ENCODE measurements at regions not wholly inside any gene's neighbourhood (a gene's known extent, or its start where the extent isn't known, plus 50 kb on each side); places are given as distances from the start of the nearest gene placed in this dataset.

DNA sequence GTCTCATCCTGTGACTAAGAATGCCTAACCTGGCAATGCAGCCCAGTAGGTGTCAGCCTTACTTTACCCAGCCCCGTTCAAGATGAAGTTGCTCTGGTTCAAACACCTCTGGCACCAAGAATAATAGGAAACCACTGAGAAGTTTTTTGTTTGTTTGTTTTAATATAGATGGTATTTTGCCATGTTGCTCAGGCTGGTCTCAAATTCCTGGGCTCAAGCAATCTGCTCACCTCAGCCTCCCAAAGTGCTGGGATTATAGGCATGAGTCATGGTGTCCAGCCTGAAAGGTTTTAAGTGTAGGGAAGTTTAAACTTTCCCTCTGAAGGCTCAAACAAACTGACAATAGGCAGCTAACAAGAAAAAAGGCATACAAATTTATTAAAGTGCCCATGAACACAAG, 51.2 kb upstream of the ABCC4 start:
- Histone ChIP-seq H3K9ac (ENCODE audit: low read length) (no peak overlapping the region), H3K4me1 (ENCODE audit: control insufficient read depth, insufficient read depth, low read length) (peaks cover 6% of the 10 kb centered on the region), H3K4me3 (ENCODE audit: low read length) (no peak overlapping the region), H3K36me3 (ENCODE audit: control insufficient read depth, insufficient read depth, low read length) (no peaks in the 10 kb centered on the region), H3K27me3 (ENCODE audit: control insufficient read depth, insufficient read depth, low read length) (no peaks in the 10 kb centered on the region), H3K9me3 (ENCODE audit: control insufficient read depth, low read length) (no peaks in the 10 kb centered on the region)

DNA sequence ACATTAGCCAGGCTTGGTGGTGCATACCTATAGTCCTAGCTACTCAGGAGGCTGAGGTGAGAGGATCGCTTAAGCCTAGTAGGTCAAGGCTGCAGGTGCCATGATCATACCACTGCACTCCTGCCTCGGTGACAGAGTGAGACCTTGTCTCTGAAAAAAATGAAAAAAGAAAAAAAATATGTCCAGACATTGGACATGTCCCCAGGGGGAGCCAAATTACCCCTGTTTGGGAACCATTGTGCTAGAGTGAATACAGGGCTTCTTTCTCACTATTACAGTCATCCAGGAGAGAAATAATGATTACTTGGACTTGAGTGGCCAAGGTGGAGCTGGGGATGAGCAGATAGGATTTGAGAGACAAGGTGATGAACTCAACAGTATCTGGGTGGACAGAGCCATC, 52.9 kb upstream of the ABCC4 start:
- no peaks in the 10 kb centered on the region for H3K9me3 ChIP-seq (ENCODE audit: control insufficient read depth, low read length)
- peaks cover 6% of the 10 kb centered on the region for H3K4me1 ChIP-seq (ENCODE audit: control insufficient read depth, insufficient read depth, low read length)
- no peak overlapping the region for H3K9ac ChIP-seq (ENCODE audit: low read length)
- no peak overlapping the region for H3K4me3 ChIP-seq (ENCODE audit: low read length)
- H3K27me3 ChIP-seq (ENCODE audit: control insufficient read depth, insufficient read depth, low read length) = no peaks in the 10 kb centered on the region
- H3K36me3 ChIP-seq (ENCODE audit: control insufficient read depth, insufficient read depth, low read length) = no peaks in the 10 kb centered on the region

DNA sequence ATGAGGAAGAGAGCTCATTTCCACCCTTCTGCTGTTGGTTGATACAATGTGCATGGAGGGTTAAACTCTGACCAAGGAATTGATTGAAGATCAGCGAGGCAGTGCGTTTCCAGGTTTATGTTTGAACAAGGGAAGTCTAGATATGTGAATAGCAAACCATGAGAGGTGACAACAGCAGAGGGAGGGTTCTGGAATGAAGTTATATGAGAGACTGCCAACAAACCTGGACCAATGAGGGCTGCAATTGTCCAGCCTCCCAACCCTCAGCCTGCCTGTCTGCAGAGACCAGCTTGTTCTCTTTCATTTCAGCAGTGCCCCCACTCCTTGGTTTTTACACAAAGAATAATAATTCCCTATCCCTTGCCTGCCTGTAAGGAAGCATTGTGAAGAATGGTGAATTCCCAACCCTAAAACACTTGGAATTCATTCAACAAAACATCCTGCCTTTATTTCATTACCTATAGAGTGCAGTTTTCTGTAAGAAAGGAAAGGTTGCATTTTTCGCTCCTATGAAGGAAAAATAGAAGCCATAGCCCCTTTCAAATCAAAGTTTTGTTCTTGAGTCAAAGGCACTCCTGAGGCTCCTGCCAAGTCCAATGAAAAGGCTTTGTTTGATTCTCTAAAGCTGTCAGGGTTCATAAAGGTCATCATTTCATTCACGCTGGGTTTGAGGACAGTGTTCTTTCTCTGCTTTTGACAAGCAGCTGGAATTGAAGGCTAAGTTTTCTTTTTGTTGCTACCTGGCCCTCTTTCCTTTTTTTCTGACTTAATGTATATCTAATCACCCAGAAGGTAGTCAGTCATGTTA, 53.6 kb upstream of the ABCC4 start:
- no peaks in the 10 kb centered on the region for H3K27me3 ChIP-seq (ENCODE audit: control insufficient read depth, insufficient read depth, low read length)
- H3K4me1 ChIP-seq (ENCODE audit: control insufficient read depth, insufficient read depth, low read length) = peaks cover 6% of the 10 kb centered on the region
- H3K9me3 ChIP-seq (ENCODE audit: control insufficient read depth, low read length) = no peaks in the 10 kb centered on the region
- H3K36me3 ChIP-seq (ENCODE audit: control insufficient read depth, insufficient read depth, low read length) = no peaks in the 10 kb centered on the region
- no peak overlapping the region for H3K9ac ChIP-seq (ENCODE audit: low read length)
- H3K4me3 ChIP-seq (ENCODE audit: low read length) = no peak overlapping the region

DNA sequence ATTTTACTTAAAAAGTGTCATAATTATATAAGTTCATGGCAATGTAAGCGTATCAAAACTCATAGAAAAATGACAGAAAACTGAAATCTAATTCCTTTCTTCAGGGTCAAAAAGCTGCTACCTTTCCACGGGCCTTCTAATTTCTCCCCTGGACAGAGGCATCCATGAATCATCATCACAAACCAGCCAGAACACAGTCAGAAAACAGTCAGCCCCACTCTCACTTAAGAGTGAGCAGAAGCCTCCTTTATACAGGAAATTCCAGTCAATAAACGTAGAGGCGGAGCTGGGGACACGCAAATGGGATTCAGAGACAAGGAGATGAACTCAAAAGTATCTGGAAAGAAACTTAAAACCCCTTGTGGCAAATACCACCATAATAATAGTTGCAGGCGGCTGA, 54.2 kb upstream of the ABCC4 start:
- Histone ChIP-seq H3K4me3 (ENCODE audit: low read length) (no peak overlapping the region), H3K9ac (ENCODE audit: low read length) (no peak overlapping the region), H3K4me1 (ENCODE audit: control insufficient read depth, insufficient read depth, low read length) (peaks cover 6% of the 10 kb centered on the region), H3K36me3 (ENCODE audit: control insufficient read depth, insufficient read depth, low read length) (no peaks in the 10 kb centered on the region), H3K9me3 (ENCODE audit: control insufficient read depth, low read length) (no peaks in the 10 kb centered on the region), H3K27me3 (ENCODE audit: control insufficient read depth, insufficient read depth, low read length) (no peaks in the 10 kb centered on the region)

DNA sequence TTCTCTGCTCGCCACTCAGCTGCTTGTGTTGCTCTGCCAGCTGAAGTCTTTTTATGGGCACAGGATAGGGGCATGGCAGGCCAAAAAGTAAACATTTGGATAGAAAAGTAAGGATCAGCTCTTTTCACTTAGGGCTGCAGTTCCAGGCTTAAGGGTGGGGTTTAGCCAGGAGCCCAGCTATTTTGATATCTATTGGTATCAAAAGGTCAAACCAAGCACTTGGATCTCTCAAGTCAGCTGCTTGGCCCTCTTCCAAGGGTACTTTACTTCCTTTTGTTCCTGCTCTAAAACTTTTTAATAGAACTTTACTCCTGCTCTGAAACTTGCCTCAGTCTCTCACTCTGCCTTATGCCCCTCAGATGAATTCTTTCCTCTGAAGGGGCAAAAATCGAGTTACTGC, 55.7 kb upstream of the ABCC4 start:
- no peaks in the 10 kb centered on the region for H3K27me3 ChIP-seq (ENCODE audit: control insufficient read depth, insufficient read depth, low read length)
- H3K9me3 ChIP-seq (ENCODE audit: control insufficient read depth, low read length) = no peaks in the 10 kb centered on the region
- no peak overlapping the region for H3K9ac ChIP-seq (ENCODE audit: low read length)
- no peaks in the 10 kb centered on the region for H3K36me3 ChIP-seq (ENCODE audit: control insufficient read depth, insufficient read depth, low read length)
- H3K4me3 ChIP-seq (ENCODE audit: low read length) = no peak overlapping the region
- H3K4me1 ChIP-seq (ENCODE audit: control insufficient read depth, insufficient read depth, low read length) = peaks cover 6% of the 10 kb centered on the region

DNA sequence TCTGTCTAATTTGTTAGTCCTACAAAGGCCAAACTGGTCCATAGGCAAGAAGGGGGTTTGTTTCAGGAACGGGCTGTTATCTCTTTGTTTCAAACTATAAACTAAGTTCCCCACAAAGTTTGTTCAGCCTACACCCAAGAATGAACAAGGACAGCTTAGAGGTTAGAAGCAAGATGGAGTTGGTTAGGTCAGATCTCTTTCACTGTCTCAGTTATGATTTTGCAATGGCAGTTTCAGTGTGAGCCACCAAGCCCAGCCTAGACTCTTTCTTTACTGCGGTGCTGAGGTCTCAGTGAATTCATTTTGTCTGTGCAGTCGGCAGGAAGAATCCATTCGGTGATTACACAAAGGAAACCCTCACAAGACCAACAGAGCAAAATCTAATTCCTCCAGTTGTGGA, 56.6 kb upstream of the ABCC4 start:
- Histone ChIP-seq H3K36me3 (ENCODE audit: control insufficient read depth, insufficient read depth, low read length) (no peaks in the 10 kb centered on the region), H3K27me3 (ENCODE audit: control insufficient read depth, insufficient read depth, low read length) (no peaks in the 10 kb centered on the region), H3K4me1 (ENCODE audit: control insufficient read depth, insufficient read depth, low read length) (peaks cover 6% of the 10 kb centered on the region), H3K9me3 (ENCODE audit: control insufficient read depth, low read length) (no peaks in the 10 kb centered on the region), H3K9ac (ENCODE audit: low read length) (no peak overlapping the region), H3K4me3 (ENCODE audit: low read length) (no peak overlapping the region)

DNA sequence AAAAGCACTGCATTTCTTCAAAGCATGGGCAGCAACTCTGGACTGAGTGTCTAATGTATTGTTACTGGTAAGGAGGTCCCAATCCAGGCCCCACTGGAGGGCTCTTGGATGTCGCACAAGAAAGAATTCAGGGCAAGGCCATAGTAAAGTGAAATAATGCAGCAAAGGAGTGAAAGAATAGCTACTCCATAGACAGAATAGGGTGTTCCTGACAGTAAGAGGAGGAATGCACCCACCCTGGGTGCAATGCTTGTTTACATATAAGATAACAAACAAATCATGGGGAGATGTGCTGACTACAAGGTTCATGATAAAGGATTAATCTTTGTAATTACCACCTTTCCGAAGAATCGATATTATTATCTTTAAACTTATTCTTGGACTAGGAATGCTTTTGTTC, 58.8 kb upstream of the ABCC4 start:
- Histone ChIP-seq H3K9ac (ENCODE audit: low read length) (no peak overlapping the region), H3K9me3 (ENCODE audit: control insufficient read depth, low read length) (no peaks in the 10 kb centered on the region), H3K36me3 (ENCODE audit: control insufficient read depth, insufficient read depth, low read length) (no peaks in the 10 kb centered on the region), H3K4me3 (ENCODE audit: low read length) (no peak overlapping the region), H3K27me3 (ENCODE audit: control insufficient read depth, insufficient read depth, low read length) (no peaks in the 10 kb centered on the region), H3K4me1 (ENCODE audit: control insufficient read depth, insufficient read depth, low read length) (peaks cover 6% of the 10 kb centered on the region)

DNA sequence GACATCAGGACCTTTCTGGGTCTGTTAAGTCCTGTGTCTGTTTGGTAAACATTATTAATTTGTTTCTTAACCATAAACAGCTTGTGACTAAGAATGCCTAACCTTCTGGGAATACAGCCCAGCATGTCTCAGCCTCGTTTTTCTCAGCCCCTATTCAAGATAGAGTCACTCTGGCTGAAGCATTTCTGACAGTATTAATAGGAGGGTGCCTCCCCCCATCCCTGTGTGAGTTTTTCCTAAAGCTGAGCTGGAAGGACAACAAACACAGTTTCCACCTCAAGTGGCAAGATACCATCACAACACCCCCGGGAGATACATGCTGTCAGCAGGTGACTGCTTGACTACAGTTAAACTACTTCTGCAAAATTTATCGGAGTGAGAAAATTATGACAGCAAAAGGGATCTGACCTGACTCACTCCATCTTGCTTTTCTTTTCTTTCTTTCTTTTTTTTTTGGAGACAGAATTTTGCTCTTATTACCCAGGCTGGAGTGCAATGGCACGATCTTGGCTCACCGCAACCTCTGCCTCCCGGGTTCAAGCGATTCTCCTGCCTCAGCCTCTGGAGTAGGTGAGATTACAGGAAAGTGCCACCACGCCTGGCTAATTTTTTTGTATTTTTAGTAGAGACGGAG, 59.3 kb upstream of the ABCC4 start:
- Histone ChIP-seq H3K9me3 (ENCODE audit: control insufficient read depth, low read length) (no peaks in the 10 kb centered on the region), H3K4me1 (ENCODE audit: control insufficient read depth, insufficient read depth, low read length) (peaks cover 2% of the 10 kb centered on the region)

DNA sequence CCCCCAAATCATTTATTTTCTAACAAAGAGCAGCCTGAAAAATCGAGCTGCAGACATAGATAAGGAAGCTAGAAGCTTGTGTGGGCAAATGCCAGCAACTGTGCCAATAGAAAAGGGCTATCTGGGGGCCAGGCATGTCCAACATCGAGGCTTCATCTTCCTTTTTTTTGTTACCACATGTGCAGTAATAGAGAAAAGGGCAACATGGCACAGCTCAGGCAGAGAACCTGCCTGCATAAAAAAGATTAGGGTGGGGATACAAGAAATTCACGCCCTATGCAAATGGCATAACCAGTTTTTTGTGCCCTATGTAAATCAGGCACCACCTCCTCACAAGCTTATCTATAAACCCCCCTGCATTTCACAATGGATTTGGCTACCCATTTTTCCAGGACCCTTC, 60.4 kb upstream of the ABCC4 start:
- H3K27me3 ChIP-seq (ENCODE audit: control insufficient read depth, insufficient read depth, low read length) = no peaks in the 10 kb centered on the region
- H3K9ac ChIP-seq (ENCODE audit: low read length) = no peak overlapping the region
- H3K4me1 ChIP-seq (ENCODE audit: control insufficient read depth, insufficient read depth, low read length) = no peaks in the 10 kb centered on the region
- H3K36me3 ChIP-seq (ENCODE audit: control insufficient read depth, insufficient read depth, low read length) = no peaks in the 10 kb centered on the region
- H3K4me3 ChIP-seq (ENCODE audit: low read length) = no peak overlapping the region
- no peaks in the 10 kb centered on the region for H3K9me3 ChIP-seq (ENCODE audit: control insufficient read depth, low read length)

More for the DNA sequence above, 59.3 kb upstream of the ABCC4 start:
- no peaks in the 10 kb centered on the region for H3K27me3 ChIP-seq (ENCODE audit: control insufficient read depth, insufficient read depth, low read length)
- H3K4me3 ChIP-seq (ENCODE audit: low read length) = no peak overlapping the region
- no peaks in the 10 kb centered on the region for H3K36me3 ChIP-seq (ENCODE audit: control insufficient read depth, insufficient read depth, low read length)
- H3K9ac ChIP-seq (ENCODE audit: low read length) = no peak overlapping the region

DNA sequence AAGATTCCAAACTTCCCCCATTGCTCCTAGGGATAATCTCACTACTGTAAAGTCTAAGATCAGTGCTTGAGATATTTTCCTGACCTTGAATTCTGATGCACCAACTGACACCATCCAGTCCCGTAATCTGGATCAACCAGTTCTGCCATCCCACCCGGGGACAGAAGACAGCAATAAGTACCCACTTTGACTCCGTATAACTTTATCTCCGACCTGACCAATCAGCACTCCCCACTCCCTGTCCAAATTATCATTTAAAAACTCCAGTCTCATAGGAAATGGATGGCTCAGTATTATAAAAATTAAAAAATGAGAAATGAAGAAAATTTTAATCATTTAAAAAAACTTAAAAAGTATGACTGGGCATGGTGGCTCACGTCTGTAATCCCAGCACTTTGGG, 61.4 kb upstream of the ABCC4 start:
- Histone ChIP-seq H3K36me3 (ENCODE audit: control insufficient read depth, insufficient read depth, low read length) (no peaks in the 10 kb centered on the region), H3K4me3 (ENCODE audit: low read length) (no peak overlapping the region), H3K27me3 (ENCODE audit: control insufficient read depth, insufficient read depth, low read length) (no peaks in the 10 kb centered on the region), H3K4me1 (ENCODE audit: control insufficient read depth, insufficient read depth, low read length) (no peaks in the 10 kb centered on the region), H3K9me3 (ENCODE audit: control insufficient read depth, low read length) (no peaks in the 10 kb centered on the region), H3K9ac (ENCODE audit: low read length) (no peak overlapping the region)

DNA sequence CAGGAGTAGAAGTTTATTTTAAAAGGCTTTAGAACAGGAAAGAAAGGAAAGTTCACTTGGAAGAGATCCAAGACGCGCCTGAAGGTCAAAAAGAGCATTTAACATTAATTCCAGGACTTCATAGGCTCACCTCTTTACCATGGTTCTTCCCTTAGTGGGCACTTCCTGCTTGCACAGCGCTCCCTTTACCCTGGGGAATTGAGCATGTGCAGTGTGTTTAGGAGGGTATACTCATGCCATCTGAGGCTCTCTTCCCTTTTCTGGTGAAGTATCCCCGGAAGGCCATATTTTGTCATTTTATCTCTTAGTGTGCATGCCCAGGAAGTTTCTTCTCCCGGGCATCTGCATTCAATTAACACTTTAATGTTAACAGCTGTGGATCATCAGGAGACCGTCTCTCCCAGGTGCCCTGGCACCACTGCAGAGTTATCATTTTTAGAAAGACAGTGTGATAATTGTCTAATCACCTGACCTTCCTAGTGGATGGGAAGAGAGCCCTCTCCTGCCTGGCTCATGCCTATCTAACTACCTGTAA, 66.1 kb upstream of the ABCC4 start:
- no peak overlapping the region for H3K4me3 ChIP-seq (ENCODE audit: low read length)
- no peak overlapping the region for H3K9ac ChIP-seq (ENCODE audit: low read length)
- H3K27me3 ChIP-seq (ENCODE audit: control insufficient read depth, insufficient read depth, low read length) = no peaks in the 10 kb centered on the region
- no peaks in the 10 kb centered on the region for H3K4me1 ChIP-seq (ENCODE audit: control insufficient read depth, insufficient read depth, low read length)
- no peaks in the 10 kb centered on the region for H3K9me3 ChIP-seq (ENCODE audit: control insufficient read depth, low read length)
- H3K36me3 ChIP-seq (ENCODE audit: control insufficient read depth, insufficient read depth, low read length) = no peaks in the 10 kb centered on the region

DNA sequence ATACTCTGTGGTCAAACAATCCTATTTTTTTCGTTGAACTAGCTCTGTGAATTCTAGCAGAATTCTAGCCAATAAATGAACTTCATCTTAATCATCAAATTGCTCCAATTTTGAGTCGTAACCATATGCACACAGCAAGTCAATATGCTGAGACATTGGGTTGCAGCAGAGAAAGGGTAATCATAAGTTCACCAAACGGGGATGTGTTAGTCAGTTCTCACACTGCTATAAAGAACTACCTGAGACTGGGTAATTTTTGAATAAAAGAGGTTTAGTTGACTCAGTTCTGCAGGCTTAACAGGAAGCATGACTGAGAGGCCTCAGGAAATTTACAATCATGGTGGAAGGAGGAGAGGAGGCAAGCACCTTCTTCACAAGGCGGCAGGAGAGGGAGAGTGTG, 67.7 kb upstream of the ABCC4 start:
- no peaks in the 10 kb centered on the region for H3K4me1 ChIP-seq (ENCODE audit: control insufficient read depth, insufficient read depth, low read length)
- H3K4me3 ChIP-seq (ENCODE audit: low read length) = no peak overlapping the region
- H3K27me3 ChIP-seq (ENCODE audit: control insufficient read depth, insufficient read depth, low read length) = no peaks in the 10 kb centered on the region
- H3K9ac ChIP-seq (ENCODE audit: low read length) = no peak overlapping the region
- no peaks in the 10 kb centered on the region for H3K36me3 ChIP-seq (ENCODE audit: control insufficient read depth, insufficient read depth, low read length)
- no peaks in the 10 kb centered on the region for H3K9me3 ChIP-seq (ENCODE audit: control insufficient read depth, low read length)
